ENCODE measurements at regions not wholly inside any gene's neighbourhood (a gene's known extent, or its start where the extent isn't known, plus 50 kb on each side); places are given as distances from the start of the nearest gene placed in this dataset.

GRCh38 chr13:73943965-73944233 lies 190.3 kb downstream of the KLF12 start:
- no peak overlapping the region for H2BK120ac ChIP-seq (ENCODE audit: low read depth, low read length)
- no peak overlapping the region for H3K14ac ChIP-seq (replicated peaks; ENCODE audit: low read depth, low read length)
- H3K27ac ChIP-seq (ENCODE audit: insufficient read depth, low read length) = no peak overlapping the region
- no peak overlapping the region for H4K5ac ChIP-seq (ENCODE audit: low read depth, low read length)
- H3K4me3 ChIP-seq (ENCODE audit: insufficient read depth, low read depth, low read length) = no peak overlapping the region
- TF ChIP-seq CHD1 (IDR thresholded peaks at IDR 0.05; ENCODE audit: low read depth, low read length) (no peak), CTCF (conservative IDR thresholded peaks at IDR 0.05; ENCODE audit: low read depth, low read length) (no peak), RAD21 (IDR thresholded peaks at IDR 0.05; ENCODE audit: low read length) (no peak), RFX5 (IDR thresholded peaks at IDR 0.05; ENCODE audit: low read depth, low read length) (no peak), FOS (IDR thresholded peaks at IDR 0.05; ENCODE audit: low read depth, low read length) (no peak), NFE2L2 (IDR thresholded peaks at IDR 0.05; ENCODE audit: low read depth, low read length) (no peak), BHLHE40 (IDR thresholded peaks at IDR 0.05; ENCODE audit: low read depth, low read length) (no peak), RCOR1 (IDR thresholded peaks at IDR 0.05; ENCODE audit: insufficient replicate concordance, low read length) (no peak), MAFK (IDR thresholded peaks at IDR 0.05; ENCODE audit: low read depth, low read length) (no peak), MAZ (IDR thresholded peaks at IDR 0.05; ENCODE audit: borderline replicate concordance, low read depth, low read length) (no peak), SMC3 (IDR thresholded peaks at IDR 0.05; ENCODE audit: low read depth, low read length) (no peak), POLR2A (IDR thresholded peaks at IDR 0.05; ENCODE audit: low read depth, low read length) (no peak), CEBPB (IDR thresholded peaks at IDR 0.05; ENCODE audit: low read depth, low read length) (no peak)
- H3K4ac ChIP-seq (ENCODE audit: low read depth, low read length) = no peak overlapping the region
- no peak overlapping the region for H2AK5ac ChIP-seq (ENCODE audit: low read depth, low read length)
- dilution Hi-C loops (cut with HindIII; ENCODE audit: low sequenced_read_pairs, unreplicated experiment) (no loop called here), intact Hi-C loops (cut with micrococcal nuclease) (loop anchor here (1.0 to 10.0 kb wide), 2 partner anchors 109 to 188 kb away; no protein-coding TSS in a partner anchor), in situ Hi-C loops (cut with MboI; ENCODE audit: low sequenced_read_pairs) (no loop called here)
- H3K18ac ChIP-seq (ENCODE audit: low read depth, low read length) = no peak overlapping the region
- no peak overlapping the region for H3K23ac ChIP-seq (ENCODE audit: low read depth, low read length)
- H2AFZ ChIP-seq (replicated peaks; ENCODE audit: low read length, poor library complexity) = no peak overlapping the region
- H3K9me3 ChIP-seq (ENCODE audit: control insufficient read depth, insufficient read depth, low read length) = no peaks in the 10 kb centered on the region
- peaks cover 22 to 55% of the 10 kb centered on the region in 2 experiments for H3K79me1 ChIP-seq (ENCODE audit: low read depth in 1 of 2, low read length in 2 of 2)
- no peak overlapping the region for H2BK20ac ChIP-seq (ENCODE audit: low read depth, low read length)
- H3K9me1 ChIP-seq (ENCODE audit: insufficient read depth, low read length) = peaks cover 10% of the 10 kb centered on the region
- no peak overlapping the region for H2AK9ac ChIP-seq (replicated peaks; ENCODE audit: low read depth, low read length, poor library complexity)
- WGBS, 2 experiments (ENCODE audit: extremely low coverage in 2 of 2, insufficient read length in 1 of 2) = no CpG with 5 or more reads among the region's 1 CpG
- CTCF ChIA-PET = no interaction called here
- BruUV-seq (replicated peaks) = no TSS peak
- no peaks in the 10 kb centered on the region; the same call in 1 of the 2 replicates for H3K36me3 ChIP-seq (ENCODE audit: control insufficient read depth, insufficient read depth, low read length)
- no peak overlapping the region for H2BK5ac ChIP-seq (ENCODE audit: low read depth, low read length, poor library complexity, severe bottlenecking)
- no peak overlapping the region for H4K8ac ChIP-seq (ENCODE audit: low read depth in 2 of 2, low read length in 2 of 2)
- no peak overlapping the region for H4K91ac ChIP-seq (ENCODE audit: insufficient read depth, low read depth, low read length)
- no peak for ATAC-seq (ENCODE audit: low read depth)
- no peak overlapping the region for H2BK15ac ChIP-seq (ENCODE audit: low read depth, low read length)
- no peak overlapping the region for H3K4me2 ChIP-seq (ENCODE audit: low read depth, low read length)
- H3K4me1 ChIP-seq (ENCODE audit: control insufficient read depth, insufficient read depth, low read length) = peaks cover 11% of the 10 kb centered on the region
- H3K9ac ChIP-seq (ENCODE audit: low read depth, low read length) = no peak overlapping the region
- DNase-seq = no peak
- H3K27me3 ChIP-seq (ENCODE audit: control insufficient read depth, insufficient read depth, low read length) = no peaks in the 10 kb centered on the region
- POLR2A ChIA-PET (ENCODE audit: unreplicated experiment) = no interaction called here
- H4K20me1 ChIP-seq (ENCODE audit: insufficient read depth, low read length) = 0 out of 2 replicates have a peak, but pooled peaks cover 7% of the 10 kb centered on the region
- no peak overlapping the region for H3K56ac ChIP-seq (ENCODE audit: extremely low read depth, insufficient read depth, low read length)
